GM21723 (cell line): ENCODE measurements at regions not wholly inside any gene's neighbourhood (a gene's known extent, or its start where the extent isn't known, plus 50 kb on each side); places are given as distances from the start of the nearest gene placed in this dataset.

ENCODE experiments used
- ATAC-seq: cut with Tn5 transposase; IDR thresholded peaks from one replicate; pipeline ENCODE4 v1.9.1; 2021; ENCODE audit warnings: mild to moderate bottlenecking, moderate library complexity; ENCODE audit not compliant: unreplicated experiment

GRCh38 chr5:61263072-61263471, 69.0 kb upstream of the ZSWIM6 start:
- ATAC-seq, result no peak

GRCh38 chr5:61263561-61264272, 68.3 kb upstream of the ZSWIM6 start:
- no peak for ATAC-seq

GRCh38 chr5:61264273-61264661, 67.8 kb upstream of the ZSWIM6 start:
- ATAC-seq, result no peak

- no peak for ATAC-seq
Observed at GRCh38 chr5:61267116-61267515, 64.9 kb upstream of the ZSWIM6 start.

- ATAC-seq, result no peak
Observed at GRCh38 chr5:61268871-61269270, 63.2 kb upstream of the ZSWIM6 start.

GRCh38 chr5:61270510-61271165, 61.4 kb upstream of the ZSWIM6 start:
- ATAC-seq, result no peak

- no peak for ATAC-seq
Observed at GRCh38 chr5:61272688-61273087, 59.4 kb upstream of the ZSWIM6 start.

- ATAC-seq, result no peak
Observed at GRCh38 chr5:61273279-61273975, 58.6 kb upstream of the ZSWIM6 start.

GRCh38 chr5:61274511-61274911, 57.5 kb upstream of the ZSWIM6 start:
- no peak for ATAC-seq

GRCh38 chr5:61275841-61276240, 56.2 kb upstream of the ZSWIM6 start:
- no peak for ATAC-seq

- ATAC-seq, result no peak
Observed at GRCh38 chr5:61277190-61277589, 54.9 kb upstream of the ZSWIM6 start.

- ATAC-seq, result no peak
Observed at GRCh38 chr5:61277781-61278180, 54.3 kb upstream of the ZSWIM6 start.

GRCh38 chr5:61279725-61280124, 52.3 kb upstream of the ZSWIM6 start:
- ATAC-seq, result no peak

- ATAC-seq, result no peak
Observed at GRCh38 chr5:61280205-61280604, 51.9 kb upstream of the ZSWIM6 start.

GRCh38 chr5:61280761-61281427, 51.2 kb upstream of the ZSWIM6 start:
- no peak for ATAC-seq

GRCh38 chr5:61281686-61282085, 50.4 kb upstream of the ZSWIM6 start:
- no peak for ATAC-seq
